ENCODE measurements at regions not wholly inside any gene's neighbourhood (a gene's known extent, or its start where the extent isn't known, plus 50 kb on each side); places are given as distances from the start of the nearest gene placed in this dataset.
"Not testable (repeated sequence)": the region's sequence is repeated elsewhere in the genome, so short reads cannot be mapped to it uniquely, and the experiment has no call there.

GRCh38 chr7:68789597-68789996 is 808.7 kb upstream of the AUTS2 start:
- peaks cover 7% of the 10 kb centered on the region for H3K36me3 Mint-ChIP-seq
- H3K27me3 Mint-ChIP-seq: no peaks in the 10 kb centered on the region
- no peaks in the 10 kb centered on the region for H3K4me1 Mint-ChIP-seq
- H3K9me3 Mint-ChIP-seq: peaks cover 2 to 8% (median 2%) of the 10 kb centered on the region in 3 donors
- H3K27ac Mint-ChIP-seq: no peak overlapping the region
- no peak overlapping the region for H3K4me3 Mint-ChIP-seq

- no peak overlapping the region for H3K27ac Mint-ChIP-seq
- H3K4me3 Mint-ChIP-seq: no peak overlapping the region
- peaks cover 7% of the 10 kb centered on the region for H3K36me3 Mint-ChIP-seq
- peaks cover 2 to 8% (median 2%) of the 10 kb centered on the region in 3 donors for H3K9me3 Mint-ChIP-seq
- H3K4me1 Mint-ChIP-seq: no peaks in the 10 kb centered on the region
- H3K27me3 Mint-ChIP-seq: no peaks in the 10 kb centered on the region
Measured at GRCh38 chr7:68792351-68792750, 805.9 kb upstream of the AUTS2 start.

GRCh38 chr7:68793513-68793912 is 804.8 kb upstream of the AUTS2 start:
- Mint-ChIP-seq H3K27ac (no peak overlapping the region), H3K4me3 (no peak overlapping the region), H3K36me3 (peaks cover 5% of the 10 kb centered on the region), H3K4me1 (no peaks in the 10 kb centered on the region), H3K27me3 (no peaks in the 10 kb centered on the region), H3K9me3 (peaks cover 2 to 8% (median 2%) of the 10 kb centered on the region in 3 donors)

GRCh38 chr7:68800316-68800715 is 798.0 kb upstream of the AUTS2 start:
- Mint-ChIP-seq H3K36me3 (no peaks in the 10 kb centered on the region), H3K4me3 (no peak overlapping the region), H3K27ac (no peak overlapping the region), H3K4me1 (no peaks in the 10 kb centered on the region), H3K27me3 (no peaks in the 10 kb centered on the region), H3K9me3 (peaks cover 2 to 4% (median 4%) of the 10 kb centered on the region in 3 donors)

- Mint-ChIP-seq H3K4me3 (no peak overlapping the region), H3K36me3 (no peaks in the 10 kb centered on the region), H3K27ac (no peak overlapping the region), H3K4me1 (peaks cover 0 to 2% (median 0%) of the 10 kb centered on the region in 3 donors), H3K27me3 (no peaks in the 10 kb centered on the region), H3K9me3 (peaks cover 2 to 10% (median 4%) of the 10 kb centered on the region in 3 donors)
Measured at GRCh38 chr7:68805159-68805558, 793.1 kb upstream of the AUTS2 start.

- no peak overlapping the region for H3K27ac Mint-ChIP-seq
- H3K36me3 Mint-ChIP-seq: no peaks in the 10 kb centered on the region
- peaks cover 4 to 8% (median 7%) of the 10 kb centered on the region in 3 donors for H3K9me3 Mint-ChIP-seq
- no peak overlapping the region for H3K4me3 Mint-ChIP-seq
- H3K4me1 Mint-ChIP-seq: peaks cover 0 to 2% (median 0%) of the 10 kb centered on the region in 3 donors
- H3K27me3 Mint-ChIP-seq: no peaks in the 10 kb centered on the region
Measured at GRCh38 chr7:68807666-68808065, 790.6 kb upstream of the AUTS2 start.

- Mint-ChIP-seq H3K27ac (no peak overlapping the region), H3K4me3 (no peak overlapping the region)
Measured at GRCh38 chr7:68813551-68814080, 784.7 kb upstream of the AUTS2 start.

GRCh38 chr7:68816491-68816890 is 781.8 kb upstream of the AUTS2 start:
- H3K27ac Mint-ChIP-seq: no peak overlapping the region
- peaks cover 2 to 11% (median 8%) of the 10 kb centered on the region in 3 donors for H3K9me3 Mint-ChIP-seq
- H3K36me3 Mint-ChIP-seq: peaks cover 3% of the 10 kb centered on the region

More at GRCh38 chr7:68813551-68814080, 784.7 kb upstream of the AUTS2 start:
- Mint-ChIP-seq H3K36me3 (no peaks in the 10 kb centered on the region), H3K27me3 (no peaks in the 10 kb centered on the region), H3K4me1 (peaks cover 0 to 2% (median 0%) of the 10 kb centered on the region in 3 donors), H3K9me3 (peaks cover 3 to 8% (median 8%) of the 10 kb centered on the region in 3 donors)

GRCh38 chr7:68820321-68820720 is 778.0 kb upstream of the AUTS2 start:
- Mint-ChIP-seq H3K27ac (no peak overlapping the region), H3K9me3 (peaks cover 2 to 22% (median 11%) of the 10 kb centered on the region in 3 donors), H3K27me3 (no peaks in the 10 kb centered on the region), H3K4me1 (no peaks in the 10 kb centered on the region), H3K36me3 (peaks cover 3% of the 10 kb centered on the region), H3K4me3 (no peak overlapping the region)

More at GRCh38 chr7:68816491-68816890, 781.8 kb upstream of the AUTS2 start:
- H3K4me3 Mint-ChIP-seq: no peak overlapping the region
- H3K27me3 Mint-ChIP-seq: no peaks in the 10 kb centered on the region
- H3K4me1 Mint-ChIP-seq: no peaks in the 10 kb centered on the region

GRCh38 chr7:68821846-68822245 is 776.4 kb upstream of the AUTS2 start:
- peaks cover 2 to 22% (median 11%) of the 10 kb centered on the region in 3 donors for H3K9me3 Mint-ChIP-seq
- H3K27ac Mint-ChIP-seq: no peak overlapping the region
- no peaks in the 10 kb centered on the region for H3K27me3 Mint-ChIP-seq
- no peaks in the 10 kb centered on the region for H3K4me1 Mint-ChIP-seq
- H3K4me3 Mint-ChIP-seq: no peak overlapping the region
- peaks cover 3% of the 10 kb centered on the region for H3K36me3 Mint-ChIP-seq

GRCh38 chr7:68823996-68824780 is 774.1 kb upstream of the AUTS2 start:
- H3K4me1 Mint-ChIP-seq: no peaks in the 10 kb centered on the region
- no peak overlapping the region for H3K4me3 Mint-ChIP-seq
- no peak overlapping the region for H3K27ac Mint-ChIP-seq
- peaks cover under 1% of the 10 kb centered on the region for H3K36me3 Mint-ChIP-seq
- peaks cover 3% of the 10 kb centered on the region for H3K27me3 Mint-ChIP-seq
- peaks cover 5 to 11% (median 6%) of the 10 kb centered on the region in 3 donors for H3K9me3 Mint-ChIP-seq

GRCh38 chr7:68828575-68828974 is 769.7 kb upstream of the AUTS2 start:
- Mint-ChIP-seq H3K27me3 (peaks cover 3% of the 10 kb centered on the region), H3K27ac (no peak overlapping the region), H3K4me3 (no peak overlapping the region), H3K36me3 (no peaks in the 10 kb centered on the region), H3K4me1 (no peaks in the 10 kb centered on the region), H3K9me3 (peaks cover 4 to 23% (median 5%) of the 10 kb centered on the region in 3 donors)

- no peaks in the 10 kb centered on the region for H3K36me3 Mint-ChIP-seq
- no peaks in the 10 kb centered on the region for H3K4me1 Mint-ChIP-seq
- no peaks in the 10 kb centered on the region for H3K27me3 Mint-ChIP-seq
- no peak overlapping the region for H3K27ac Mint-ChIP-seq
- H3K9me3 Mint-ChIP-seq: peaks cover 0 to 12% (median 7%) of the 10 kb centered on the region in 3 donors
- no peak overlapping the region for H3K4me3 Mint-ChIP-seq
Measured at GRCh38 chr7:68833422-68833821, 764.9 kb upstream of the AUTS2 start.

- H3K27ac Mint-ChIP-seq: no peak overlapping the region
- no peaks in the 10 kb centered on the region for H3K36me3 Mint-ChIP-seq
- H3K4me3 Mint-ChIP-seq: no peak overlapping the region
- H3K9me3 Mint-ChIP-seq: peaks cover 0 to 5% (median 4%) of the 10 kb centered on the region in 3 donors
- H3K27me3 Mint-ChIP-seq: no peaks in the 10 kb centered on the region
- H3K4me1 Mint-ChIP-seq: no peaks in the 10 kb centered on the region
Measured at GRCh38 chr7:68839014-68839413, 759.3 kb upstream of the AUTS2 start.

- H3K9me3 Mint-ChIP-seq: peaks cover 0 to 8% (median 4%) of the 10 kb centered on the region in 3 donors
- H3K4me1 Mint-ChIP-seq: no peaks in the 10 kb centered on the region
- no peak overlapping the region for H3K27ac Mint-ChIP-seq
- H3K36me3 Mint-ChIP-seq: no peaks in the 10 kb centered on the region
- no peaks in the 10 kb centered on the region for H3K27me3 Mint-ChIP-seq
- no peak overlapping the region for H3K4me3 Mint-ChIP-seq
Measured at GRCh38 chr7:68840991-68841390, 757.3 kb upstream of the AUTS2 start.

- not testable (repeated sequence) for H3K4me3 Mint-ChIP-seq, H3K9me3 Mint-ChIP-seq, H3K4me1 Mint-ChIP-seq, H3K36me3 Mint-ChIP-seq, H3K27me3 Mint-ChIP-seq, H3K27ac Mint-ChIP-seq
Measured at GRCh38 chr7:68843985-68844384, 754.3 kb upstream of the AUTS2 start.

Data from IgD-negative memory B cell (primary cell).